GM21576 (cell line): ENCODE measurements at regions not wholly inside any gene's neighbourhood (a gene's known extent, or its start where the extent isn't known, plus 50 kb on each side); places are given as distances from the start of the nearest gene placed in this dataset.
"Not testable (repeated sequence)": the region's sequence is repeated elsewhere in the genome, so short reads cannot be mapped to it uniquely, and the experiment has no call there.

Experiments used
- ATAC-seq: cut with Tn5 transposase; IDR thresholded peaks from one replicate; pipeline ENCODE4 v1.9.1; 2021; ENCODE audit warnings: mild to moderate bottlenecking, moderate library complexity; ENCODE audit not compliant: unreplicated experiment

GRCh38 chr1:242824435-242824834, 299.9 kb upstream of the PLD5 start:
- ATAC-seq: no peak

GRCh38 chr1:242813490-242814091, 289.1 kb upstream of the PLD5 start:
- ATAC-seq: peak; percentile 89

- no peak for ATAC-seq
Observed at GRCh38 chr1:242811092-242811840, 286.8 kb upstream of the PLD5 start.

GRCh38 chr1:242806324-242806723, 281.8 kb upstream of the PLD5 start:
- no peak for ATAC-seq

GRCh38 chr1:242805360-242805759, 280.9 kb upstream of the PLD5 start:
- not testable (repeated sequence) for ATAC-seq

- no peak for ATAC-seq
Observed at GRCh38 chr1:242802973-242803372, 278.5 kb upstream of the PLD5 start.

GRCh38 chr1:242800521-242800920, 276.0 kb upstream of the PLD5 start:
- ATAC-seq: no peak

GRCh38 chr1:242797856-242798255, 273.4 kb upstream of the PLD5 start:
- ATAC-seq: no peak

GRCh38 chr1:242788771-242789170, 264.3 kb upstream of the PLD5 start:
- ATAC-seq: peak; percentile 78

GRCh38 chr1:242787968-242788367, 263.5 kb upstream of the PLD5 start:
- no peak for ATAC-seq

GRCh38 chr1:242784807-242785206, 260.3 kb upstream of the PLD5 start:
- ATAC-seq: no peak

GRCh38 chr1:242784084-242784483, 259.6 kb upstream of the PLD5 start:
- ATAC-seq: peak; percentile 76

GRCh38 chr1:242774256-242774655, 249.8 kb upstream of the PLD5 start:
- no peak for ATAC-seq

- ATAC-seq: no peak
Observed at GRCh38 chr1:242770366-242770765, 245.9 kb upstream of the PLD5 start.

GRCh38 chr1:242764161-242764560, 239.7 kb upstream of the PLD5 start:
- no peak for ATAC-seq

GRCh38 chr1:242761556-242761955, 237.1 kb upstream of the PLD5 start:
- ATAC-seq: no peak

GRCh38 chr1:242754926-242755325, 230.4 kb upstream of the PLD5 start:
- ATAC-seq: no peak

GRCh38 chr1:242754125-242754524, 229.6 kb upstream of the PLD5 start:
- no peak for ATAC-seq

GRCh38 chr1:242747233-242747632, 222.7 kb upstream of the PLD5 start:
- ATAC-seq: no peak

- no peak for ATAC-seq
Observed at GRCh38 chr1:242745079-242745478, 220.6 kb upstream of the PLD5 start.

- ATAC-seq: no peak
Observed at GRCh38 chr1:242743983-242744780, 219.7 kb upstream of the PLD5 start.
